Putamen (tissue), 1 donor: ENCODE measurements at regions not wholly inside any gene's neighbourhood (a gene's known extent, or its start where the extent isn't known, plus 50 kb on each side); places are given as distances from the start of the nearest gene placed in this dataset.
"Not testable (repeated sequence)": the region's sequence is repeated elsewhere in the genome, so short reads cannot be mapped to it uniquely, and the experiment has no call there.

ENCODE experiments used
- DNase-seq: peaks from one replicate; pipeline ENCODE4 v3.0.0-alpha.2; 2016; ENCODE audit warnings: low spot score

DNA sequence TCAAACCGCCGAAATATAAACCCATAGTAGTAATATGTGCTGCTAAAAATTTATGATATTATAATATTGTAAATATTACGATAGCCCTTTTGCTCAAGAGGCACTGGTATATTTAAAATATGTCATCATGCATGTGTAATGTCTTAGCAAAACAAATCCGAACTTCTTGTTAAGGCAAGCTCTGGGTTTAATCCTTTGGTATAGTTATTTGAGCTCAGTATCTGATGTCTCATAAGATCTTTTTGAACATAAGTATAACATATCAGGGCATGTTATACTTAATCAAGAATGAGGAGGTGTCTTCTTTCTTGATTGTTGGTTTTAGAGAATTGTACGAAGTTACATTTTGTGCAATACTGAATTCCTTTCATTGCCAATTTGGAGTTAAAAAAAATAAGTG, 154.1 kb upstream of the CBLB start:
- DNase-seq, result no peak

DNA sequence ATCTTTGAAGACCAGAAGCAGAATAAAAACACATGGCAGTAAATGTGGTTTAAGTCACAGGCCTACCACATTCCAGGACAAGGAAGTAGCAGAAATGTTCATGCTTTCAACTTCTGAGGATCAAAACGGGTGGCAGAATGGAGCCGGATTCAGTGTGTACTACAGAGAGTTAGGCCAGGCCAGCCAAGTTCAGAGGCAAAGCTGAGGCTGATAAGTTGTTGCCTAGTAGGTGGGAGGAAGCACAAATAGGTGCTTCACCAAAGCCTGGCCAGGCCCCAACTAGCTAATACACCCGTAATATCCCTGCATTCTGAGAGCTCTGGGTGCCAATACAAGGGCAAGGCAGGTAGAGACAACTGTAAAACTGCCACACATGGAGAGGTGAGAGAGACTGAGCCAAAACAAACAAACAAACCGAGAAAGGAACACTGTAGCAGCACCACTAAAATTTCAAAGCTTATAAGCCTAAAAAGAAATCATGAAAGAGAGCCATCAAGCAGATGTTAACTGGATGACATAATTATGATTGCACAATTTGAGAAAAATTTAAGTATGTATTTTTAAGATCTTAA, 156.4 kb upstream of the CBLB start:
- no peak for DNase-seq

DNA sequence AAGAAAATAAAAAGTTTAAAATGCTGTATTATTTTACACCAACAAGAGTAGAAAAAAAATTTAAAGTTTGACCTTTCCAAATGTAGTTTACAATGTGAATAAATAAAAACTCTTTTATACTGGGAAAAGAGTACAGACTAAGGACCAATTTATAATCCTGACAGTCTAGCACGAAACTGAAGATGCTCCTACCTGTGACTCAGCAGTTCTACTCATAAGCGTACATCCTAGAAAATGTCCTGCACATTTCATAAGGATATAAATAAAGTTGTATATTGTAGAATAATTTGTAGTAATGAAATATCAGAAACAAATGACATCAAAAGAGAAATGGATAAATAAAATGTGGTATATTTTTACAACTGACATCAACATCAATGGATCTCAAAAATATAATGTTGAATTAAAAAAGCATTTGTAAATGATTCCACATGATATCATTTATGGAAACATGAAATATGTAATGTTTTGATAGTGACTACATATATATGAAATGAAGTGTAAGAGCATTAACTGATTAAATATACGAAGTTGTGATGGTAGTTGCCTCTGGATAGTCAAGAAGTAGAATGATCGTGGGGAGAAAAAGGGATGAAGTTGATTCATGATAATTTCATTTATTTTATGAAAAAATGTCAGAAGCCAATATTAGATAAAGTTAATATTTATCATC, 161.3 kb upstream of the CBLB start:
- DNase-seq, result no peak

DNA sequence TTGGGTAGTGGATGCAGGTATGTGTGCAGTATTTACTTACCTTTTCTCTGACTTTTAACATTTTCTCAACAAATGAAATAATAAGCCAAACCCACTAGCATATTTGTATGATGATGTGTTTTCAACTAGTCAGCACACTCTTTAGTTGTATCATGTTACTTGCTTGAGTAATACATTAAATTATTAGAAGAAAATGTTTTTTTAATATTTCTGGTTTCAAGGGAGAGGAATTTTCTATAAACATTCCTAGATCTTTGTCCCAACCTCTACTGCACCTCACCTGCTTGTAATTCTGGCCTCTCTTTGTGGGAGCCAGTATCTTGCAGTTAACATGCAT, 161.8 kb upstream of the CBLB start:
- no peak for DNase-seq

DNA sequence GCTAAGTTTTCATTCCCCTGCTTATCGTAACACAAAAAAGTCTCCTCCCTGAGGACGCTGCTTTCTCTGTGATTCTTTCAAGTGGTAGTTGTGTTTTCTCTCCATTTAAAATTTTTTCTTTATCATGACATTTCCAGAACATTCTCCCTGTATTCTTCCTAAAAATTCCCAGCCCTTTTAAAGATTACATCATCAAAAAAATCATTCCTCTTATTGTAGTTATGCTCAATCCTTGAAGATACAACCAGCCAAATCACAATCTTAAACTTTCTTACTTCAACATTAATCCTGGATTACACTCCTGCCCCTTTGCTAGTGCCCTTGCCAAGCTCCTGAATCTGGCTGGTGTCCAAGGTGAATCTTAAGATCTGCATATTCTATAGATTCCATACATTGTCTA, 163.7 kb upstream of the CBLB start:
- no peak for DNase-seq

DNA sequence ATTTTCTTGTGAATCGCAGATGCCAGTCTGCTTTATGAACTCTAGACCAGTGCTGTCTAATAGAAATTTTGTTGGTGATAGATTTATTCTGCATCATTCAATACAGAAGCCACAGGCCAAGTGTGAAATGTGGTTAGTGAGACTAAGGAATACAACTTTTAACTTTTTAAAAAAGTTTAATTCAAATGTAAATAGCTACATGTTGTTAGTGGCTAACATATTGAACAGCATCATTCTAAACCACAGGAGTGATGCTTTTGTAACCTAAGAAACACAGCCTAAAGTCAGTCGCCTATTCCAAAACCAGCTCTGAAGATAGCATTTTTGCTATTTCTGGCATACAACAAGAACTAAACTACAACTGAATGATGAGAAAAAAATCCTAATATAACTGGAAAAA, 164.8 kb upstream of the CBLB start:
- no peak for DNase-seq

DNA sequence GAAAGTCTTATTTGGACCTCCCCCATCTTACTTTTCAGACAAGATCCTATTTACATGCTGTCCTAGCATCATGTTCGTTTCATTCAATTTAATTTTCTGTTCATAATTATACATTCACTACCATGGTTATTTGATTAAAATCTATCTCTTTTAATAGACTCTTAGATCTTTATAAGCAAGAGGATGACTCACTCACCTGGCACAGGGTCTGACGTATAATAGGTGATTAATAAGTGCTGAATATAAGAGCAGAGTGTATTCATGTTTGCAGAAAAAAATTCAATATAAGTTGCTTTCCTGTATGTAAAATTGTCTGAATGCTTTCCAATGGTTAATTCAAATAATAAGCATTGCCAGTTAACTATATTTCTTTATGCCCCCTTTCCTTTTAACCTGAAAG, 165.5 kb upstream of the CBLB start:
- no peak for DNase-seq

DNA sequence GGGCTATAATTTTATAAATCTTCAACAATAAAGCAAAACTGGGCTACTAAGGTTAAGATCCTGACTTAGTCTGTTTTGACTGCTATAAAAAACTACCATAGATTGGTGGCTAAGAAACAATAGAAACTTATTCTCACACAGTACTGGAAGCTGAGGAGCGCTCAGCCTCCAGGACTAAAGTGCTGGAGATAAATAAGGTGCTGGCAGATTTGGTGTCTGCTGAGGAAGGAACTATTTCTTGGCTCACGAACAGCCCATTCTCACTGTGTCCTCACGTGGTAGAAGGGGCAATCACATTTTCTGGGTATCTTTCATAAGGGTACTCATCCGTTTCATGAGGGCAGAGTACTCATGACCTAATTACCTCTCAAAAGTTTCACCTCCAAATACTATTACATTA, 166.8 kb upstream of the CBLB start:
- no peak for DNase-seq

DNA sequence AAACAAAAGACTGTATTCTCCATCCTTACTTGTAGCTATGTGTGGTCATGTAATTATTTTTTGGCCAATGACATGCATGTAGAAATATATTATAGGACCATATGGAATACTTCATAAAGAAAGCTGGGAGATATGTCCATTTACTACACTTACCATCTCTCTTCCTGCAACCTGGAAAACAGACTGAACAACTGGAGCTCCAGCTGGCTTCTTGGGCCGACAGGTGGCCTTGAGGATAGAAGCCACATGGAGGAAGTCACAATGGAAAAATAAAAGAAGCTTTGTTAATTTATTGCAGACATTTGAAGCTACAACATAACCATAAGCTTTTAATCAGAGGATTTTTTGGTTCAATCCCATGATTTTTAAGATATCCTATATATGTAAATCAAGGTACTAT, 167.9 kb upstream of the CBLB start:
- no peak for DNase-seq

DNA sequence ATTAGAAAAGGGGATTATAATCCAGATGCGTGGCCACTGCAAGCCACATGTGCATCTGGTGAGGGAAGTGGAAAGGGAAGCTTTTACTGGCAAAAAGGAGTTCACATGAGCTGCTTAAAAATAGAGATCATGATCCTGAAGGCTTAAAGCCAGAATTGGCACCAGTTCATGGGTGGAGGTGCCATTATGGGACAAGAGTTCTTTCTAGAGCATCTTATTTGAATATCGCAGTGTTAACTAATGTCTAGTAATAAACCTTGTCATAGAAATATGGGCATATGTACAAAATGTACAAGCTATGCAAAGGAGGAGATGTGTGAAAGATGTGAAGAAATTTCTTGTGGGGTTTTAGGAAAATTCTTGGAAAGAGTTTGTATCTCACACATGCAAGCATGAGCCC, 178.4 kb upstream of the CBLB start:
- DNase-seq, result no peak

DNA sequence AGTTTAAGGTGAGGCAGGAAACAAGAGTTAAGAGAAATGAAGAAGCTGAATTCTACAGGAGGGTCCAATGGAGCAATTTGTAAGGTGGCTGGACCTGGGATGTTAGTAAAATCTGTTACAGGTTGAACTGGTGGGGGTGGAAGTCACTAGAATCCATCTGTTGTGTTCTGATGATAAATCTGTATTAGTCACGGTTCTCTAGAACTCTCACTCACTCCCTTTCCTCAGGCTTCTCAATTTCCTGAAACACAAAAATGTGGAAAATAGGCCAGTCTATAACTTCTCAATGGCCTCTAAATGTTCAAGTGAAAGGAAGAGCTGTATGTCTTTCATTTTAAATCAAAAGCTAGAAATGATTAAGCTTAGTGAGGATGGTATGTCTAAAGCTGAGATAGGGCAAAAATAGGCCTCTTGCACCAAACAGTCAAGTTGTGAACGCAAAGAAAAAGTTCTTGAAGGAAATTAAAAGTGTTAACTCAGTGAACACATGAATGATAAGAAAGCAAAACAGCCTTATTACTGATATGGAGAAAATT, 180.2 kb upstream of the CBLB start:
- no peak for DNase-seq

DNA sequence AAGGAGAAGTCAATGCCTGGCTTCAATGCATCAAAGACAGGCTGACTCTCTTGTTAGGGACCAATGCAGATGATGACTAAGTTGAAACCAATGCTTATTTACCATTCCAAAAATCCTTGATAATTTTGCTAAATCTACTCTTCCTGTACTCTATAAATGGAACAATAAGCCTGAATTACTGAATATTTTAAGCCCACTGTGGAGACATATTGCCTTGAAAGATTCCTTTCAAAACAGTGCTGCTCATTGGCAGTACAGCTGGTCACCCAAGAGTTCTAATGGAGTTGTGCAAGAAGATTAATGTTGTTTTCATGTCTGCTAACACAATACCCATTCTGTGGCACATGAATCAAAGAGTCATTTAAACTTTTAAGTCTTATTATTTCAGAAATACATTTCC, 181.0 kb upstream of the CBLB start:
- DNase-seq, result no peak

DNA sequence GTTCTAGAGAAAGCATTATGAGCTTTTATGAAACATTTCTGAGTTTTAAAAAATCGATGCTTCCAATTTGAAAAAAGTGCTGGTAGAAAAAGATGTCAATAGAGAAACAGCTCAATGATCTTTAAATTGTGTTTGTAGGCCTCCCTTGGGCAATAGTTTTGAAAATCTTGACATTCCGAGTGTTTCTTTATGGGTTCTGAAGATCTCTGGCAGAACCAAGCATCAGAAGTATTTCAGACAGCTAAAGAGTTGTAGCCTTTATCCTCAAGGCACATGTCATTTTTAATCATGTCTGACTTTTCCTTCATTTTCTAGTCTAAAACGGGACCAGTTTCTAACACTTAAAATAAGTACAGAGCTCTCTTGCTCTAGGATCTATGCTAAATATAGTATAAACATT, 188.1 kb upstream of the CBLB start:
- no peak for DNase-seq

DNA sequence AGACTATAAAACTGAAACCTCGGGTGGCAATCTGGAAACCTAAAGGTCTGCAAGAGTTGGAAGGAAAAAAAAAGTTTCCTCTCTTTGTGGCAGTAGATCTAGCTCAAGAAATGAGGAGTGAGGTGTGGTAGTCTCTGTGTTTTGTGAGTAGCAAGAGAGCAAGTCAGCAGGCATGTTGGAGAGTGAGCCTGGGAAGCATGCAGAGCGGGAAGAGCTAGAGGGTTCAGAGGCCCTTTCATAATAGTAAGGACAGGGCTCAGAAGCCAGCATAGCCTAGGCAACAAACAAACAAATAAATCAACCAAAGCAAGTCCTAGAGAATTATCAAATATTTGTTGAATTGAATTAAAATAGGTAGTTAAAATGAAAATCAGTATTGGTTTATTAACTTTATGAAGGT, 189.7 kb upstream of the CBLB start:
- no peak for DNase-seq

DNA sequence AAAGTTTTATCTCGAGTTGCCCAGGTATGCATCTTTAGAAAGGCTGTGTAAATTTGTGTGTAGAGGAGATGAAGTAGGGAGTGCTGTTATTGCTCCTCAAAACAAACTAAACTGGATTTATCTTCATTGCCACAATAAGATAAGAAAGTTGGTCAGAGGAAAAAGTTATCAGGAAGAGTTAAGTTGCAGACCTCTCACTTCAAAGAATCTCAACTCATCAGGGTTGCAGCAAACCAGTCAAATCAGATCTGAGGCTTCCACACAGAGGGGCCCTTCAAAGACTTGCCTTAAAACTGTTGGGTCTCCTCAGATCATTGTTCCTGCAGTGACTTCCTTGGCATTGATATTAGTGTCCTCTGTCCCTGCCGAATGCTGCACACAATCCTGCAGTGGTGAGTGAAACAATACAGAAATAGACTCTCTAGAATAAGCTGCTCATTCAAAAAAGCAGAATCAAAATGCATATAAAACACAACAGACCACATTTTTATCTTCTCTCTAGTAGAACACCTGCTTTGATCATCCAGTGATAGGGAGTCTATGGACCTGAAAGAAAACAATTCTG, 191.2 kb upstream of the CBLB start:
- no peak for DNase-seq

DNA sequence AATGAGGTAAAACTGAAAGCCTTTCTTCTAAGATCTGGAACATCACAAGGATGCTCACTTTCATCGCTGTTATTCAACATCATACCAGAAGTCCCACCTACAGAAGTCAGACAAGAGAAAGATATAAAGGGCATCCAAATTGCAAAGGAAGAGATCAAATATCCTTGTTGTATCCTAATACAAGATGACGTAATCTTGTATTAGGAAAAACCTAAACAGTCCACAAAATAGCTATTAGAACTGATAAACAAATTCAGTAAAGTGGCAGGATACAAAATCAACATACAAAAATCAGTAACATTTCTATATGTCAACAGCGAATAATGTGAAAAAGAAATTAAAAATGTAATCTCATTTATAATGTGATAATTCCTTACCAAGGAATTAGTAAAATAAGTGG, 195.1 kb upstream of the CBLB start:
- DNase-seq, result no peak

DNA sequence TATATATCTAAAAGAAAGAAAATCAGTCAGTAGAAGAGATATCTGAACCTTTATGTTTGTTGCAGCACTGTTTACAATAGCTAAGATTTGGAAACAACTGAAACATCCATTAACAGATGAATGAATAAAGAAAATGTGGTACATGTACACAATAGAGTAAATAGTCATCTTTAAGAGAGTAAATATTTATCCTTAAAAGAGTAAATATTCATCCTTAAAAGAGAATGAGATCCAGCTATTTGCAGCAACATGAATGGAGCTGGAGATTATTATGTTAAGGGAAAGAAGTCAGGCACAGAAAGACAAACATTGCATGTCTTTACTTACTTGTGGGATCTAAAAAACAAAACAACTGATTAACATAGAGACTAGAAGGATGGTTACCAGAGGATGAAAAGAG, 197.0 kb upstream of the CBLB start:
- no peak for DNase-seq

DNA sequence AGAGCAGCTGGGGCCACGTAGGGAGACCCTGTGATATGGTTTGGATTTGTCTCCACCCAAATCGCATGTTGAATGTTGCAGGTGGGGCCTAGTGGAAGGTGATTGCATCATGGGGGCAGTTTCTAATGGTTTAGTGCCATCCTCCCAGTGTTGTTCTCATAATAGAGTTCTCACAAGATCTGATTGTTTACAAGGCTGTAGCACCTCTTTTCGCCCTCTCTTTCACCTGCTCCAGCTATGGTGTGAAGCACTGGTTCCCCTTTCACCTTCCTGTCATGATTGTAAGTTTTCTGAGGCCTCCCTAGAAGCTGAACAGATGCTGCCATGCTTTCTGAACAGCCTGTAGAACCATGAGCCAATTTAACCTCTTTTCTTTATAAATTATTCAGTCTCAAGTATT, 198.9 kb upstream of the CBLB start:
- no peak for DNase-seq

DNA sequence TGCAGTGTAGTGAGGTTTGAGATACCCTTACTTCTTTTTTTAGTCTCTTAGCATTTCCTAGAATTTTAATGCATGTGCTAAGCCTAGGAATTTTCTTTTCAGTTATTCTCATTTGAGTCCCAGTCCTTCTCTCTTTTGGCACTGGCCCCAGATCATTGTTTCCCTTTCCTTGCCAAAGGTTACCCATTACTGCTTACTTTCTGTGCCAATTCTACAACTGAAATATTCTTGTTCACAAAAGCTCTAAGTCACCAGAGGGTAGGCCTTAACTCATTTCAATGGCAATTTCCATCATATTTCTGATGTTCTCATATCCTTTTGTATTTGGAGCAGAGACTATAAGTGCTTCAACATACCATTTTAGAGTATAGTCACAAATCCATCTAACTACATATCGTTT, 199.6 kb upstream of the CBLB start:
- no peak for DNase-seq

DNA sequence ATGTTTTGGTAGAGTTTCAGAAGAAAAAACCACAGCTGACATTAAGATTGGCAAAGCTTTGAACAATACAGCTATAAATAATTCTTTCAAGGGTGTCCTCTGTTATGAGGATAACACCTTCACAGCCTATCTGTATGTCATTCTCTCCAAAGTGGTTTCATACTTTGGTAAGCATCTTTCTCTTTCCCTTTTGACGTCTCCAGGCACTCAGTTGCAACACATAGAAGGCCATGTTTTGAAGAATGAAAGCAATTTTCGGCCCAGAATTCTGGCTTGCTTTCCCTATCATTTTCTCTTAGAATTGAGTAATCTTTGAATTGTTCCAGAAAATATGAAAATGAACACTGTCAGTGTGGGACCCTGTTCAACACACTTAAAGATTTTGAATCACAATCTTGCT, 200.0 kb upstream of the CBLB start:
- no peak for DNase-seq

DNA sequence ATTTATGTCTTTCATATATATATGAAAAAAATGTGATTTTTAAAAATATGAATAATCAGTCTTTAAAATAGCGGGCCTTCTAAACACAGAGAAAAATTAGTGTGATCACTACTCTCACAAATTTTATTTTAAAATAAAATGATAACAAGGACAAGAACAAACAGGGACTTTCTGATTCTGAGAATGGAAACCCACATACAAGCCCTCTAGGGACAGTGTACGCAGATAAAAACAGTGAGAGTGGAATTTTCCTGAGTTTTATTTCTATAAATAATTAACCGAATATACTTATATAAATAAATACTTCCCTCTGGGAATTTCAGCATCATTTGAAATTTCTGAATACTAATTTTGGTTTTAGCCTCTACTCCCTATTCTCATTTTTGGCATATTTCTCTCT, 201.4 kb upstream of the CBLB start:
- no peak for DNase-seq

DNA sequence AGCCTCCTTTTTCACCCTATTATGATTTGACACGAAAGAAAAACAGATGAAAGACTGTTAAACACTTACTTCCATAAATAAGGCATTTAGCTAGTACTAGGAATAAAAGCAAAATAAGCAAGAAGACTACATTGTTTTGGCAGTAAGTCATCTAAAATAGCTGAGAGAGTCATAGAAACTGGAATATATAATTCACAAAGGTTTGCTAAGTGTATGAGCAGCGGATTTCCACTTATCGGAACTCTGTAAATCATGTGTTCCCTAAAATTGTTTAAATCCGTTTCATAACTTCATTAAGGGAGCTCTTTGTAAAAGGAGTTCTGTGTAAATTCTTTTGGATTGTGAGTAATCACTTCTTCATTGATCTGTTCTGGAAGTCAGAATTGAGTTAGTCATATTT, 202.5 kb upstream of the CBLB start:
- DNase-seq, result no peak

DNA sequence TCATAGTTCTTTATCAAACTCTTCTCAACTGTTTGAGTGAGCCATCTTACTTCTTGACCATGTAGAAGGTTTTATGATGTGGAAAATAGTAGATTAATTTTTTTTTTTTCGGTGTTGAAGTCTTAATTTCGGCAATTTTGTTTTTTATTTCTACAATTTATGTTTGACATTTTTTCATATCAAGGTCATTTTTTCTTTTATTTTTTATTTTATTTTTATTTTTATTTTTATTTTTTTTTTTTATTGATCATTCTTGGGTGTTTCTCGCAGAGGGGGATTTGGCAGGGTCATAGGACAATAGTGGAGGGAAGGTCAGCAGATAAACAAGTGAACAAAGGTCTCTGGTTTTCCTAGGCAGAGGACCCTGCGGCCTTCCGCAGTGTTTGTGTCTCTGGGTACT, 203.8 kb upstream of the CBLB start:
- not testable (repeated sequence) for DNase-seq

DNA sequence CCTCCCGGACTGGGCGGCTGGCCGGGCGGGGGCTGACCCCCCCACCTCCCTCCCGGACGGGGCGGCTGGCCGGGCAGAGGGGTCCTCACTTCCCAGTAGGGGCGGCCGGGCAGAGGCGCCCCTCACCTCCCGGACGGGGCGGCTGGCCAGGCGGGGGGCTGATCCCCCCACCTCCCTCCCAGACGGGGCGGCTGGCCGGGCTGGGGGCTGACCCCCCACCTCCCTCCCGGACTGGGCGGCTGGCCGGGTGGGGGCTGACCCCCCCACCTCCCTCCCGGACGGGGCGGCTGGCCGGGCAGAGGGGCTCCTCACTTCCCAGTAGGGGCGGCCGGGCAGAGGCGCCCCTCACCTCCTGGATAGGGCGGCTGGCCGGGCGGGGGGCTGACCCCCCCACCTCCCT, 205.0 kb upstream of the CBLB start:
- not testable (repeated sequence) for DNase-seq
